MM.1S (cell line): ENCODE measurements at regions not wholly inside any gene's neighbourhood (a gene's known extent, or its start where the extent isn't known, plus 50 kb on each side); places are given as distances from the start of the nearest gene placed in this dataset.

Source experiments
- DNase-seq: peaks from one replicate; pipeline ENCODE4 v3.0.0-alpha.2; 2015
- H2AFZ ChIP-seq: fragments of 300-600 bp; sonication (generic); 2 replicates; pipeline ENCODE4 v1.6.0; 2016; ENCODE audit warnings: antibody characterized with exemption, low read length
- H3F3A ChIP-seq: fragments of 300-600 bp; sonication (generic); 2 replicates; pipeline ENCODE4 v1.6.1; 2016; ENCODE audit warnings: mild to moderate bottlenecking, antibody characterized with exemption, low read length, moderate library complexity, mixed read lengths; ENCODE audit not compliant: insufficient read depth
- H3K27ac ChIP-seq: fragments of 300-600 bp; sonication (generic); 2 replicates; pipeline ENCODE4 v1.5.1; 2016; ENCODE audit warnings: mild to moderate bottlenecking, low read length
- H3K27me3 ChIP-seq: fragments of 300-600 bp; sonication (generic); replicated peaks from 2 replicates; pipeline ENCODE4 v1.6.0; 2016; ENCODE audit warnings: low read length; ENCODE audit not compliant: insufficient read depth
- H3K36me3 ChIP-seq: fragments of 300-600 bp; sonication (generic); replicated peaks from 2 replicates; pipeline ENCODE4 v1.6.1; 2016; ENCODE audit warnings: mild to moderate bottlenecking, low read length, mixed read lengths; ENCODE audit not compliant: insufficient read depth
- H3K4me1 ChIP-seq: fragments of 300-600 bp; sonication (generic); 2 replicates; pipeline ENCODE4 v1.6.1; 2016; ENCODE audit warnings: low read length, mixed read lengths
- H3K4me2 ChIP-seq: fragments of 300-600 bp; sonication (generic); 2 replicates; pipeline ENCODE4 v1.6.0; 2016; ENCODE audit warnings: low read depth, low read length
- H3K4me3 ChIP-seq: fragments of 300-600 bp; sonication (generic); 2 replicates; pipeline ENCODE4 v1.5.1; 2016; ENCODE audit warnings: low read length, mixed read lengths
- H3K79me2 ChIP-seq: fragments of 300-600 bp; sonication (generic); 2 replicates; pipeline ENCODE4 v1.6.1; 2016; ENCODE audit warnings: mixed run types, low read length, mixed read lengths
- H3K9ac ChIP-seq: fragments of 300-600 bp; sonication (generic); 2 replicates; pipeline ENCODE4 v1.6.1; 2016; ENCODE audit warnings: low read length, mixed read lengths
- H3K9me2 ChIP-seq: fragments of 300-600 bp; sonication (generic); replicated peaks from 2 replicates; pipeline ENCODE4 v1.6.1; 2016; ENCODE audit warnings: mild to moderate bottlenecking, low read length, mixed read lengths; ENCODE audit not compliant: insufficient read depth
- H3K9me3 ChIP-seq: fragments of 300-600 bp; sonication (generic); replicated peaks from 2 replicates; pipeline ENCODE4 v1.6.1; 2016; ENCODE audit warnings: mild to moderate bottlenecking, low read length, mixed read lengths; ENCODE audit not compliant: insufficient read depth
- H4K20me1 ChIP-seq: fragments of 300-600 bp; sonication (generic); 2 replicates; pipeline ENCODE4 v1.6.1; 2016; ENCODE audit warnings: mild to moderate bottlenecking, low read length, moderate library complexity, mixed read lengths; ENCODE audit not compliant: insufficient read depth
- CTCF ChIP-seq: fragments of 300-600 bp; sonication (generic); IDR thresholded peaks from 2 replicates; pipeline ENCODE4 v1.5.1; 2016; ENCODE audit warnings: antibody characterized with exemption, low read length, mixed read lengths
- EZH2 ChIP-seq: fragments of 300-600 bp; sonication (generic); optimal IDR thresholded peaks from 2 replicates; pipeline ENCODE3; 2017; ENCODE audit warnings: low read depth, mild to moderate bottlenecking, antibody characterized with exemption, low read length, mixed read lengths
- EZH2phosphoT487 ChIP-seq: fragments of 300-600 bp; sonication (generic); IDR thresholded peaks from 2 replicates; pipeline ENCODE4 v1.6.1; 2018; ENCODE audit warnings: antibody characterized with exemption, low read length

GRCh38 chr10:10320956-10321355 lies 696.7 kb upstream of the CELF2 start:
- no peaks in the 10 kb centered on the region for H4K20me1 ChIP-seq
- H3K27ac ChIP-seq = no peak overlapping the region
- no peak for TF ChIP-seq CTCF
- no peak for TF ChIP-seq EZH2
- no peak for TF ChIP-seq EZH2phosphoT487
- H2AFZ ChIP-seq = no peak overlapping the region
- H3K9ac ChIP-seq = no peak overlapping the region
- no peak for DNase-seq
- H3K4me3 ChIP-seq = no peak overlapping the region
- no peaks in the 10 kb centered on the region for H3K9me3 ChIP-seq
- H3K4me1 ChIP-seq = no peaks in the 10 kb centered on the region
- no peaks in the 10 kb centered on the region for H3K79me2 ChIP-seq
- no peaks in the 10 kb centered on the region for H3F3A ChIP-seq
- no peaks in the 10 kb centered on the region for H3K36me3 ChIP-seq
- H3K9me2 ChIP-seq = no peaks in the 10 kb centered on the region
- no peaks in the 10 kb centered on the region for H3K27me3 ChIP-seq
- H3K4me2 ChIP-seq = no peak overlapping the region

GRCh38 chr10:10326116-10326515 lies 691.6 kb upstream of the CELF2 start:
- Histone ChIP-seq H3K9me3 (no peaks in the 10 kb centered on the region), H3K4me3 (no peak overlapping the region), H3K4me2 (no peak overlapping the region), H2AFZ (no peak overlapping the region), H3F3A (no peaks in the 10 kb centered on the region), H3K4me1 (no peaks in the 10 kb centered on the region), H4K20me1 (no peaks in the 10 kb centered on the region), H3K79me2 (no peaks in the 10 kb centered on the region), H3K9me2 (no peaks in the 10 kb centered on the region), H3K9ac (no peak overlapping the region), H3K27ac (no peak overlapping the region), H3K27me3 (no peaks in the 10 kb centered on the region), H3K36me3 (no peaks in the 10 kb centered on the region)
- TF ChIP-seq CTCF (no peak), EZH2 (no peak), EZH2phosphoT487 (no peak)
- DNase-seq = no peak

- Histone ChIP-seq H3F3A (no peaks in the 10 kb centered on the region), H3K36me3 (no peaks in the 10 kb centered on the region), H3K9me2 (no peaks in the 10 kb centered on the region), H3K79me2 (no peaks in the 10 kb centered on the region), H4K20me1 (no peaks in the 10 kb centered on the region), H3K4me1 (no peaks in the 10 kb centered on the region), H3K9me3 (no peaks in the 10 kb centered on the region), H3K4me2 (no peak overlapping the region), H3K27ac (no peak overlapping the region), H3K27me3 (no peaks in the 10 kb centered on the region), H2AFZ (no peak overlapping the region), H3K4me3 (no peak overlapping the region), H3K9ac (no peak overlapping the region)
- no peak for DNase-seq
- TF ChIP-seq CTCF (no peak), EZH2phosphoT487 (no peak), EZH2 (no peak)
Measured at GRCh38 chr10:10327934-10328333, 689.7 kb upstream of the CELF2 start.
